HG03045 (cell line): ENCODE measurements at regions not wholly inside any gene's neighbourhood (a gene's known extent, or its start where the extent isn't known, plus 50 kb on each side); places are given as distances from the start of the nearest gene placed in this dataset.
"Not testable (repeated sequence)": the region's sequence is repeated elsewhere in the genome, so short reads cannot be mapped to it uniquely, and the experiment has no call there.

Source experiments
- ATAC-seq: cut with Tn5 transposase; IDR thresholded peaks from one replicate; pipeline ENCODE4 v1.9.1; 2021; ENCODE audit warnings: mild to moderate bottlenecking, moderate library complexity; ENCODE audit not compliant: unreplicated experiment

GRCh38 chr5:99187611-99188010 lies 258.8 kb upstream of the CHD1 start:
- ATAC-seq = no peak

GRCh38 chr5:99179206-99179605 lies 250.4 kb upstream of the CHD1 start:
- ATAC-seq = no peak

- ATAC-seq = no peak
Measured at GRCh38 chr5:99177796-99178195, 249.0 kb upstream of the CHD1 start.

- no peak for ATAC-seq
Measured at GRCh38 chr5:99176186-99176585, 247.4 kb upstream of the CHD1 start.

DNA sequence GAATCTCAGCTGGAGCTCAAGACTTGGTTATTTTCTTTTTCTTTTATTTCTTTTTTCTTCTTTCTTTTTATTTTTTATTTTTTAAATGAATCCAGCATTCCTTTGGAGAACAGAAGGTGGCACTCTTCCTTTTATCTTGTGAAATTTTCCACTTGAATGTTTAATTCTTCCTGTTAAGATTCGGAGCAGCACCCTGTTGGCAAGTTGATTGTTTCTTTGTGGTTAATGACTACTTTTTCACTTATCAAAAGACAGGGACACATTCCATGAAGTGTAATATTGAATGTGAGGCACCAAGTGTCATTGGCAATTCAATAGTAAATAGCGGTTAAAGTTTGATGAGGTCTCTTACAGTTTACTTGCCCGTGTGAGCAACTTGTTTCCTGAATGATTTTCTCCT lies 240.5 kb upstream of the CHD1 start:
- no peak for ATAC-seq

GRCh38 chr5:99161538-99161937 lies 232.7 kb upstream of the CHD1 start:
- not testable (repeated sequence) for ATAC-seq

DNA sequence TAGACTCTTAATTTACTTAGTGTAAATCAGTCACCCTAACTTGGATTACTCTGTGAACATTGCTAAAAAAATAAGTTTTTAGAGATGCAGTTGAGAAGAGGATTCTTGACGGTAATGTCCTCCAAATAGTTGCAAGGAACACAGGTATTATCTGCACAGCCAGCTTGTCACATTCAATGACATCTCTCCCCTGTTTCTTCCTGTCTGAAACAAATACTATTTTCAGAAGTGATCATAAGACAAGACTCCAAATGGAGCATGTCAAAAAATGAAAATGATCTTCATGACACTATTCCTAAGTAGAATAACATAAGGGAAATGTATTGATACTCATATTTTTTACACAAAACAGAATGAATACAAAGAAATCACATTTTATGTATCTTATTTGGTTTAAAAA lies 227.9 kb upstream of the CHD1 start:
- ATAC-seq = no peak

GRCh38 chr5:99143283-99143795 lies 214.5 kb upstream of the CHD1 start:
- ATAC-seq = not testable (repeated sequence)

GRCh38 chr5:99141534-99142128 lies 212.8 kb upstream of the CHD1 start:
- no peak for ATAC-seq

DNA sequence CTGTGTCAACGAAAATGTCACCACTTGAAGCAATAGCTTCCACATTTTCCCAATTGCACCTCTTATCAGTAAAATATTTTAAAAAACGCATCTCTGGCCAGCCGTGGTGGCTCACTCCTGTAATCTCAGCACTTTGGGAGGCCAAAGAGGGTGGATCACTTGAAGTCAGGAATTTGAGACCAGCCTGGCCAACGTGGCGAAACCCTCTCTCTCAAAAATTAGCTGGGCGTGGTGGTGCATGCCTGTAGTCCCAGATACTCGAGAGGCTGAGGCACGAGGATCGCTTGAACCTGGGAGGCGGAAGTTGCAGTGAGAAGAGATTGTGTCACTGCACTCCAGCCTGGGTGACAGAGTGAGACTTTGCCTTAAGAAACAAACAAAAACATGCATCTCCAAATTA lies 210.1 kb upstream of the CHD1 start:
- ATAC-seq = no peak

DNA sequence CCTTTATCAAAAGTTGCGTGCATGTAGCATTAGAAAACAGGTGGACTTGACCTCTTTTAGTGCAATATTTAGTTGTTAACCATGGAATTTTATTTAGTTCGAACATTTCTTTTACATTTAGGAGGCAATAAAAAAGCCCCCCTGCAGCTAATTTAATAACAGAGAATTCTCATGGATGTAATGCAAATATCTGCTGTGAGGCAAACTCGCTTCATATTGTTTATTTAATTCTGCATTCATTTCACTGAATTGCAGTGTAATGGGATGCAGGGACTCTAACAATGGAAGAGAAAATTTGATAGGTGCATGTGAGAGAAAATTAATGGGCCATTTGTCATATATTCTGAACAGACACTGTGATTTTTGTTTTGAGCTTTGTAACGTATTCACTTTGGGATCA lies 205.1 kb upstream of the CHD1 start:
- no peak for ATAC-seq

GRCh38 chr5:99129768-99130501 lies 201.1 kb upstream of the CHD1 start:
- no peak for ATAC-seq

- ATAC-seq = no peak
Measured at GRCh38 chr5:99122976-99123375, 194.2 kb upstream of the CHD1 start.

DNA sequence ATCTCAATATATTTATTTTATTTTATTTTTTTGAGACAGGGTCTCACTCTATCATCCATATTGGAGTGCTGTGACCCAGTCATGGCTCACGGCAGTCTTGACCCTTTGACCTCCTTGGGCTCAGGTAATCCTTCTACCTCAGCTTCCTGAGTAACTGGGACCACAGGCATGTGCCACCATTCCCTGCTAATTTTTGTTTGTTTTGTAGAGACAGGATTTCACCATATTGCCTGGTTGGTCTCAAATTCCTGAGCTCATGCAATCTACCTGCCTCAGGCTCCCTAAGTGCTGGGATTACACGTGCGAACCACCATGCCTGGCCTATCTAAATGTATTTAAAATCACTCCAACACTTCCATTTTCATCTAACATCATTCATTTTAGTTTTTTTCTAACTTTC lies 190.5 kb upstream of the CHD1 start:
- ATAC-seq = no peak

DNA sequence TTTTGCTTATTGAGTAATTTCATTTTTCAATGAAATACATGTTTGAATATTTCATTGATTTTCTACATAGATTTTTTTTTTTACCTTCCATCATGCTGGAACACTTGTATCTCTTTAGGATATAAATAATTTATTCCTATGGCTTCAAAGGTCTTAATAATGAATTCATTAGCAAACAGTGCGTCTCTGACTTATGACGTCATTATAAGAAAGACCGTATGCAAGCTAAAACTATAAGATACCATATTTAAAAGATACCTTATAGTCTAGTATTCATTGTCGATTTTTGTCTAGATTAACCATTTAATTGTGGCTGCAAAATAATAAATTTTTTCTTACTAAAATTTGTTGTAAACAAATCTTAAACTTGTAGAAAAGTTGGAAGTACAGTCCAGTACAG lies 187.7 kb upstream of the CHD1 start:
- ATAC-seq = no peak

DNA sequence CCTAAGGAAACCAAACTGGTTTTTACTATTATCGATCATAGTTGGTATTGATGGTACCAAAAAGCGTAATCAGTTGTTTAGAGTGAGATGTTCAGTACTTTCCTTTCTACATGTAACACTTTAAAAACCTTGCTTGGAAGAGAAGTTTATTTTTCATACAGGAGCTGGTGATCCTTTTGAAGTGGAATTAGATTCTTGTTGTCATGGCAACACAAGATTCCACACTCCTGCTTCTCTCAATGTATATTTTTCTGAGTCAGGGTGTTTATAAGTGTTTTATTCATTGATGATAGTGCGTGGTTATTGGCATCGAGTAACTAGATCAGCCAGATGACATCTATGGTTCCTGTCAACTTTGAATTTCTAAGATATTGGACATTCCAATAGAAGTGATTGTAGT lies 181.1 kb upstream of the CHD1 start:
- no peak for ATAC-seq

GRCh38 chr5:99105216-99105615 lies 176.4 kb upstream of the CHD1 start:
- ATAC-seq = no peak

- ATAC-seq = no peak
Measured at GRCh38 chr5:99104538-99105132, 175.8 kb upstream of the CHD1 start.

GRCh38 chr5:99102073-99102697 lies 173.4 kb upstream of the CHD1 start:
- ATAC-seq = no peak

DNA sequence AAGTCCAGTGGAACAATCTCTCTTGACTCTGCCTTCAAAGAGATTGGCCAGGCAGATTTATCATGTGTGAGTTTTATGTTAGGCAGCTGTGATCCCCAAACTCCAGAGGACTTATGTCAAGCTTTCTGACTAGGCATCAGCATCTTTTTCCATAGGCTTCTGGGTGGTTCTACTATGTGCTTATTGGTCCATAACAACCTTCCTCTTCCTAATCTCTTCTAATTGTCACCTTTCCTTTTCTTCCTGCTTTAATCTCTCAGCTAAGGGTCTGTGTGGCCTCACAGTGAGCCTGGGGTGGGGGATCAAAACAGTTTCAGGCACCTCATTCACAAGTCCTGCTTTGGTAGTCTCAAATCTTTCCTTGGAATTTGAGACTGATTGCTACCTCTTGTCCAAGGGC lies 170.9 kb upstream of the CHD1 start:
- no peak for ATAC-seq

GRCh38 chr5:99089822-99090549 lies 161.2 kb upstream of the CHD1 start:
- no peak for ATAC-seq
